GM12878 (cell line): ENCODE measurements at regions not wholly inside any gene's neighbourhood (a gene's known extent, or its start where the extent isn't known, plus 50 kb on each side); places are given as distances from the start of the nearest gene placed in this dataset.

Experiments
- ATAC-seq: fragments of 200-7000 bp; cut with Tn5 transposase; 3 replicates; pipeline ENCODE4 v1.9.1; 2020; ENCODE audit warnings: mild to moderate bottlenecking, moderate library complexity
- BruUV-seq: library from RNA; stranded (reverse); fragments of 400-500 nt; replicated peaks from 2 replicates; lab custom pipeline; 2021; lab: Mats Ljungman, UMichigan
- CTCF ChIA-PET: fragments of 300-600 bp; sonication (Branson Sonifier 250); formaldehyde crosslinking; extraction: SDS; loops from one replicate; lab custom pipeline; 2021; ENCODE audit warnings: inconsistent platforms; lab: Yijun Ruan, JAX
- POLR2A ChIA-PET: fragments of 350-600 bp; formaldehyde crosslinking; extraction: SDS; loops from one replicate; lab custom pipeline; 2021; ENCODE audit warnings: inconsistent platforms; lab: Charles Lee
- RAD21 ChIA-PET: fragments of 300-600 bp; sonication (Branson Sonifier 250); formaldehyde crosslinking; loops from one replicate; lab custom pipeline; 2023; ENCODE audit warnings: antibody characterized with exemption; ENCODE audit not compliant: unreplicated experiment; lab: Charles Lee
- SMC1A ChIA-PET: fragments of 300-600 bp; sonication (Branson Sonifier 250); formaldehyde crosslinking; loops from one replicate; lab custom pipeline; 2023; ENCODE audit not compliant: unreplicated experiment, uncharacterized antibody; lab: Charles Lee
- DNase-seq: peaks from one replicate; pipeline ENCODE4 v3.0.0-alpha.2; 2011; ENCODE audit warnings: low read depth, low spot score
- FAIRE-seq: peaks from 3 replicates; lab custom pipeline; 2011; peaks lifted over from hg19 to GRCh38; lab: Jason Lieb, UNC
- H2AFZ ChIP-seq: 2 replicates; pipeline ENCODE4 v1.6.0; 2011; ENCODE audit warnings: low read depth, low read length, control low read depth; ENCODE audit not compliant: control insufficient read depth
- H3K27ac ChIP-seq: 2 replicates; pipeline ENCODE4 v1.5.1; 2011; ENCODE audit warnings: control low read depth; ENCODE audit not compliant: control insufficient read depth, insufficient read depth
- H3K27me3 ChIP-seq, 2 experiments: replicated peaks in 1 of 2; 2 replicates each; pipeline versions ENCODE4 v1.6.0 to v1.6.1; 2011; ENCODE audit warnings: low read length in 1 of 2; ENCODE audit not compliant: control insufficient read depth in 2 of 2, insufficient read depth in 2 of 2
- H3K36me3 ChIP-seq, 2 experiments: 2 replicates each; pipeline ENCODE4 v1.5.1; 2011; ENCODE audit warnings: low read length in 1 of 2; ENCODE audit not compliant: control insufficient read depth in 2 of 2, insufficient read depth in 2 of 2
- H3K4me1 ChIP-seq: 2 replicates; pipeline ENCODE4 v1.6.1; 2011; ENCODE audit warnings: mild to moderate bottlenecking, low read length, moderate library complexity, mixed read lengths; ENCODE audit not compliant: control insufficient read depth, insufficient read depth
- H3K4me2 ChIP-seq: 2 replicates; pipeline ENCODE4 v1.6.0; 2011; ENCODE audit warnings: control low read depth; ENCODE audit not compliant: control insufficient read depth, insufficient read depth
- H3K4me3 ChIP-seq: fragments of 200-600 bp; sonication (generic); 2 replicates; pipeline ENCODE4 v1.5.1; 2016
- H3K79me2 ChIP-seq: 2 replicates; pipeline ENCODE4 v1.6.0; 2011; ENCODE audit warnings: low read length; ENCODE audit not compliant: control insufficient read depth, insufficient read depth
- H3K9ac ChIP-seq: 2 replicates; pipeline ENCODE4 v1.8.0; 2011; ENCODE audit warnings: low read length, control low read depth, mixed read lengths; ENCODE audit not compliant: control insufficient read depth, insufficient read depth
- H3K9me3 ChIP-seq: replicated peaks from 3 replicates; pipeline ENCODE4 v1.5.1; 2011; ENCODE audit warnings: mild to moderate bottlenecking, low read length; ENCODE audit not compliant: control insufficient read depth, insufficient read depth
- H4K20me1 ChIP-seq: 2 replicates; pipeline ENCODE4 v1.6.0; 2011; ENCODE audit not compliant: control insufficient read depth, insufficient read depth
- ATF7 ChIP-seq: fragments of 450-650 bp; IDR thresholded peaks from 2 replicates; pipeline ENCODE4 v1.6.1; 2016; ENCODE audit warnings: low read depth, mild to moderate bottlenecking
- BCL11A ChIP-seq: IDR thresholded peaks from 2 replicates; pipeline ENCODE4 v1.6.1; 2011; ENCODE audit warnings: low read depth, low read length
- BHLHE40 ChIP-seq, 2 experiments: fragments of 450-650 bp in 1 of 2; IDR thresholded peaks; 2 replicates each; pipeline ENCODE4 v1.6.1; 2011 to 2017; ENCODE audit warnings: low read depth in 2 of 2, borderline replicate concordance in 1 of 2, improper control_type of control experiment in 1 of 2, low read length in 1 of 2, mild to moderate bottlenecking in 1 of 2
- CREM ChIP-seq: IDR thresholded peaks from 2 replicates; pipeline ENCODE4 v1.6.1; 2014; ENCODE audit warnings: antibody characterized with exemption, low read depth
- FOXM1 ChIP-seq: IDR thresholded peaks from 2 replicates; pipeline ENCODE4 v1.6.1; 2012; ENCODE audit warnings: low read depth, mild to moderate bottlenecking, inconsistent platforms, low read length, moderate library complexity
- GATAD2B ChIP-seq: fragments of 450-650 bp; conservative IDR thresholded peaks from 2 replicates; pipeline ENCODE4 v1.6.1; 2017; ENCODE audit warnings: low read depth, mild to moderate bottlenecking, moderate library complexity
- HDAC6 ChIP-seq: fragments of 200-600 bp; sonication (generic); IDR thresholded peaks from one replicate; pipeline ENCODE4 v1.8.0; 2017; ENCODE audit warnings: antibody characterized with exemption; ENCODE audit not compliant: unreplicated experiment
- HSF1 ChIP-seq: fragments of 150-350 bp; IDR thresholded peaks from 2 replicates; pipeline ENCODE4 v1.6.1; 2014; ENCODE audit warnings: mild to moderate bottlenecking, low read depth, low read length
- NFYA ChIP-seq: IDR thresholded peaks from 2 replicates; pipeline ENCODE4 v1.6.1; 2011; ENCODE audit warnings: low read depth, mild to moderate bottlenecking, low read length, improper control_type of control experiment, borderline replicate concordance
- POU2F2 ChIP-seq: IDR thresholded peaks from 3 replicates; pipeline ENCODE4 v1.6.1; 2011; ENCODE audit warnings: low read depth, mild to moderate bottlenecking, low read length, borderline replicate concordance
- RB1 ChIP-seq: fragments of 450-650 bp; formaldehyde crosslinking; IDR thresholded peaks from 2 replicates; pipeline ENCODE4 v1.6.1; 2017; ENCODE audit warnings: mild to moderate bottlenecking, borderline replicate concordance
- RFX5 ChIP-seq: IDR thresholded peaks from 2 replicates; pipeline ENCODE4 v1.6.1; 2011; ENCODE audit warnings: low read depth, low read length, improper control_type of control experiment
- SMC3 ChIP-seq: IDR thresholded peaks from 2 replicates; pipeline ENCODE4 v1.6.1; 2011; ENCODE audit warnings: low read length, improper control_type of control experiment, borderline replicate concordance
- SREBF1 ChIP-seq: IDR thresholded peaks from 2 replicates; pipeline ENCODE4 v1.6.1; 2012; ENCODE audit warnings: mild to moderate bottlenecking, low read length
- SRF ChIP-seq, 2 experiments: IDR thresholded peaks; 2 replicates each; pipeline ENCODE4 v1.6.1; 2011; ENCODE audit warnings: low read depth in 2 of 2, low read length in 2 of 2, mild to moderate bottlenecking in 1 of 2, moderate library complexity in 1 of 2
- SUZ12 ChIP-seq: fragments of 200-600 bp; sonication (generic); IDR thresholded peaks from one replicate; pipeline ENCODE4 v1.6.1; 2018; ENCODE audit warnings: antibody characterized with exemption, mild to moderate bottlenecking; ENCODE audit not compliant: unreplicated experiment
- TAF1 ChIP-seq: IDR thresholded peaks from 2 replicates; pipeline ENCODE4 v1.6.1; 2011; ENCODE audit warnings: mild to moderate bottlenecking, low read depth, low read length, borderline replicate concordance
- TCF3 ChIP-seq: IDR thresholded peaks from 2 replicates; pipeline ENCODE4 v1.6.1; 2012; ENCODE audit warnings: low read depth, mild to moderate bottlenecking, low read length, borderline replicate concordance; ENCODE audit not compliant: insufficient read depth
- WGBS: methylation state at CpG from one replicate; pipeline ENCODE4 v1.1.6; 2016; ENCODE audit warnings: low lambda C conversion rate; ENCODE audit not compliant: insufficient replicate concordance, insufficient coverage; ENCODE audit errors: missing lambda C conversion rate; 5-methylcytosine and 5-hydroxymethylcytosine counted together
- in situ Hi-C: fragments of 300-500 bp; cut with MboI; formaldehyde crosslinking; loops from 9 replicates; pipeline ENCODE4 v1.14.3; 2018; ENCODE audit warnings: mixed read lengths
- intact Hi-C: fragments of 100-400 bp; cut with micrococcal nuclease; formaldehyde crosslinking; loops from one replicate; pipeline ENCODE4 v1.14.2; 2022; ENCODE audit not compliant: unreplicated experiment

- Histone ChIP-seq H3K27ac (no peak overlapping the region), H3K79me2 (no peaks in the 10 kb centered on the region), H3K36me3 (no peaks in the 10 kb centered on the region), H4K20me1 (no peaks in the 10 kb centered on the region), H3K4me3 (no peak overlapping the region), H3K4me2 (no peak overlapping the region), H2AFZ (no peak overlapping the region), H3K9me3 (no peaks in the 10 kb centered on the region), H3K4me1 (no peaks in the 10 kb centered on the region), H3K9ac (no peak overlapping the region), H3K27me3 (no peaks in the 10 kb centered on the region; a peak in 1 of 4 replicates)
- ChIA-PET CTCF (interaction anchor here (0.6 kb wide), 1 partner anchor 172 kb away, joined by 4 read pairs; no protein-coding TSS in a partner anchor), POLR2A (no interaction called here), SMC1A (no interaction called here), RAD21 (no interaction called here)
- ATAC-seq: no peak
- TF ChIP-seq RB1: no peak
- no peak for TF ChIP-seq POU2F2
- TF ChIP-seq NFYA: no peak
- TF ChIP-seq SMC3: no peak
- no peak for TF ChIP-seq TAF1
- in situ Hi-C loops (no loop called here), intact Hi-C loops (no loop called here)
- no peak for FAIRE-seq
- WGBS: 43% methylated on average over 5 of the region's 5 CpGs
- DNase-seq: no peak
- BruUV-seq: no TSS peak
Observed at GRCh38 chr6:132995009-132995408, 180.6 kb downstream of the RPS12 start.

GRCh38 chr6:132995432-132995831 lies 181.1 kb downstream of the RPS12 start:
- no peak for FAIRE-seq
- 36% methylated on average over 3 of the region's 3 CpGs for WGBS
- POLR2A ChIA-PET: no interaction called here
- RAD21 ChIA-PET: no interaction called here
- no peaks in the 10 kb centered on the region for H3K4me1 ChIP-seq
- DNase-seq: no peak
- H3K79me2 ChIP-seq: no peaks in the 10 kb centered on the region
- no peak overlapping the region for H2AFZ ChIP-seq
- H3K27me3 ChIP-seq: no peaks in the 10 kb centered on the region; a peak in 1 of 4 replicates
- no peak overlapping the region for H3K4me3 ChIP-seq
- no peak overlapping the region for H3K9ac ChIP-seq
- no peak overlapping the region for H3K27ac ChIP-seq
- SMC1A ChIA-PET: no interaction called here
- no peaks in the 10 kb centered on the region for H4K20me1 ChIP-seq
- intact Hi-C loops: no loop called here
- CTCF ChIA-PET: no interaction called here
- no TSS peak for BruUV-seq
- no peak for ATAC-seq
- H3K4me2 ChIP-seq: no peak overlapping the region
- H3K9me3 ChIP-seq: no peaks in the 10 kb centered on the region
- in situ Hi-C loops: no loop called here
- no peaks in the 10 kb centered on the region for H3K36me3 ChIP-seq
- no peak for TF ChIP-seq NFYA
- TF ChIP-seq BHLHE40 (IDR thresholded peaks at IDR 0.05; ENCODE audit: borderline replicate concordance in 1 of 2, low read depth in 2 of 2, low read length in 1 of 2): no peak
- no peak for TF ChIP-seq SRF (IDR thresholded peaks at IDR 0.05; ENCODE audit: low read depth in 2 of 2, low read length in 2 of 2)
- TF ChIP-seq SREBF1: no peak
- no peak for TF ChIP-seq SUZ12
- TF ChIP-seq RFX5: no peak
- no peak for TF ChIP-seq ATF7
- no peak for TF ChIP-seq CREM
- no peak for TF ChIP-seq HSF1
- no peak for TF ChIP-seq BCL11A
- no peak for TF ChIP-seq GATAD2B
- no peak for TF ChIP-seq HDAC6
- no peak for TF ChIP-seq TCF3
- TF ChIP-seq FOXM1: no peak
